ENCODE measurements at regions not wholly inside any gene's neighbourhood (a gene's known extent, or its start where the extent isn't known, plus 50 kb on each side); places are given as distances from the start of the nearest gene placed in this dataset.
"Not testable (repeated sequence)": the region's sequence is repeated elsewhere in the genome, so short reads cannot be mapped to it uniquely, and the experiment has no call there.

GRCh38 chr20:6715401-6715941, 52.0 kb upstream of the BMP2 start:
- no peak for DNase-seq

- no peak for DNase-seq
Observed at GRCh38 chr20:6714279-6714711, 53.2 kb upstream of the BMP2 start.

GRCh38 chr20:6711951-6712649, 55.4 kb upstream of the BMP2 start:
- no peak for DNase-seq

GRCh38 chr20:6709910-6710595, 57.4 kb upstream of the BMP2 start:
- no peak for DNase-seq

- DNase-seq = no peak
Observed at GRCh38 chr20:6708010-6708409, 59.5 kb upstream of the BMP2 start.

GRCh38 chr20:6707321-6707831, 60.1 kb upstream of the BMP2 start:
- no peak for DNase-seq

- DNase-seq = no peak
Observed at GRCh38 chr20:6705926-6706548, 61.4 kb upstream of the BMP2 start.

GRCh38 chr20:6705106-6705766, 62.2 kb upstream of the BMP2 start:
- no peak for DNase-seq

GRCh38 chr20:6704132-6704861, 63.2 kb upstream of the BMP2 start:
- no peak for DNase-seq

- no peak for DNase-seq
Observed at GRCh38 chr20:6703656-6704055, 63.8 kb upstream of the BMP2 start.

GRCh38 chr20:6703047-6703446, 64.4 kb upstream of the BMP2 start:
- DNase-seq = no peak

GRCh38 chr20:6702144-6702543, 65.3 kb upstream of the BMP2 start:
- no peak for DNase-seq

GRCh38 chr20:6700563-6701329, 66.7 kb upstream of the BMP2 start:
- DNase-seq = no peak

GRCh38 chr20:6699921-6700562, 67.4 kb upstream of the BMP2 start:
- no peak for DNase-seq

- no peak for DNase-seq
Observed at GRCh38 chr20:6698723-6699122, 68.8 kb upstream of the BMP2 start.

- DNase-seq = no peak
Observed at GRCh38 chr20:6698056-6698455, 69.4 kb upstream of the BMP2 start.

GRCh38 chr20:6697228-6697972, 70.1 kb upstream of the BMP2 start:
- DNase-seq = no peak

GRCh38 chr20:6696001-6696400, 71.5 kb upstream of the BMP2 start:
- DNase-seq = no peak

GRCh38 chr20:6693808-6694198, 73.7 kb upstream of the BMP2 start:
- DNase-seq = not testable (repeated sequence)

- DNase-seq = no peak
Observed at GRCh38 chr20:6693178-6693807, 74.2 kb upstream of the BMP2 start.

All from activated CD4-positive, alpha-beta T cell treated with anti-CD3 and anti-CD28 coated beads, Interleukin-2, amount 50 U/mL, for 16 hours (primary cell).